ENCODE measurements at regions not wholly inside any gene's neighbourhood (a gene's known extent, or its start where the extent isn't known, plus 50 kb on each side); places are given as distances from the start of the nearest gene placed in this dataset.

GRCh38 chr2:180085144-180085543 is 78.0 kb upstream of the CWC22 start:
- no peak for DNase-seq
- Histone ChIP-seq H3K79me2 (ENCODE audit: insufficient read depth) (no peaks in the 10 kb centered on the region), H3K4me2 (no peak overlapping the region), H3K4me3 (ENCODE audit: low read depth in 2 of 2, low read length in 1 of 2) (no peak overlapping the region), H3K27me3 (ENCODE audit: insufficient read depth) (no peaks in the 10 kb centered on the region), H4K20me1 (ENCODE audit: insufficient read depth) (no peaks in the 10 kb centered on the region), H3F3A (replicated peaks; ENCODE audit: insufficient read depth) (no peaks in the 10 kb centered on the region), H3K36me3 (replicated peaks in 1 of 2; ENCODE audit: control insufficient read depth in 1 of 2, insufficient read depth in 2 of 2, low read length in 1 of 2) (no peaks in the 10 kb centered on the region), H3K4me1 (ENCODE audit: control insufficient read depth in 1 of 2, insufficient read depth in 2 of 2, low read depth in 1 of 2, low read length in 1 of 2) (no peaks in the 10 kb centered on the region; a peak in 1 of 4 replicates), H2AFZ (ENCODE audit: low read depth) (no peak overlapping the region), H3K27ac (ENCODE audit: low read depth in 2 of 2, low read length in 1 of 2) (no peak overlapping the region), H3K9me3 (peaks cover 8% of the 10 kb centered on the region; the same call in 1 of the 2 replicates), H3K9me2 (no peaks in the 10 kb centered on the region), H3K9ac (no peak overlapping the region)
- POLR2A ChIA-PET, result no interaction called here
- TF ChIP-seq NFIC (IDR thresholded peaks at IDR 0.05; ENCODE audit: borderline replicate concordance) (no peak), RAD21 (IDR thresholded peaks at IDR 0.05; ENCODE audit: low read length) (no peak), JUND (IDR thresholded peaks at IDR 0.05) (no peak), SMC3 (IDR thresholded peaks at IDR 0.05; ENCODE audit: low read depth, low read length) (no peak), MAX (IDR thresholded peaks at IDR 0.05; ENCODE audit: low read depth) (no peak)
- CTCF ChIA-PET, result interaction anchor here (0.6 to 2.4 kb wide), 4 partner anchors 8 to 1370 kb away, joined by 3 to 10 read pairs (median 4); no protein-coding TSS in a partner anchor

GRCh38 chr2:180077295-180077906 is 70.3 kb upstream of the CWC22 start:
- 4% methylated on average over 3 of the region's 3 CpGs for WGBS (ENCODE audit: low lambda C conversion rate)
- TF ChIP-seq RAD21 (IDR thresholded peaks at IDR 0.05; ENCODE audit: low read length) (peak; percentile 77), SMC3 (IDR thresholded peaks at IDR 0.05; ENCODE audit: low read depth, low read length) (peak; percentile 58), FOXJ3 (CRISPR knock-in tag; IDR thresholded peaks at IDR 0.05) (no peak), MEF2A (IDR thresholded peaks at IDR 0.05; ENCODE audit: borderline replicate concordance, low read depth) (no peak), TAF1 (IDR thresholded peaks at IDR 0.05; ENCODE audit: borderline replicate concordance, low read depth, low read length) (no peak), CTCF (IDR thresholded peaks at IDR 0.05) (peak; percentile 93), CHD2 (IDR thresholded peaks at IDR 0.05; ENCODE audit: low read length, partially characterized antibody) (no peak), SIN3A (IDR thresholded peaks at IDR 0.05; ENCODE audit: borderline replicate concordance, low read depth, low read length) (no peak)
- Histone ChIP-seq H3K9me3 (peaks cover 8% of the 10 kb centered on the region; the same call in 1 of the 2 replicates), H3K4me2 (no peak overlapping the region), H4K20me1 (ENCODE audit: insufficient read depth) (no peaks in the 10 kb centered on the region), H3K4me3 (ENCODE audit: low read depth in 2 of 2, low read length in 1 of 2) (no peak overlapping the region; a peak in 1 of 4 replicates), H3K79me2 (ENCODE audit: insufficient read depth) (no peaks in the 10 kb centered on the region), H3K4me1 (ENCODE audit: control insufficient read depth in 1 of 2, insufficient read depth in 2 of 2, low read depth in 1 of 2, low read length in 1 of 2) (no peaks in the 10 kb centered on the region), H3K36me3 (replicated peaks in 1 of 2; ENCODE audit: control insufficient read depth in 1 of 2, insufficient read depth in 2 of 2, low read length in 1 of 2) (no peaks in the 10 kb centered on the region), H3K27me3 (ENCODE audit: insufficient read depth) (no peaks in the 10 kb centered on the region), H3F3A (replicated peaks; ENCODE audit: insufficient read depth) (no peaks in the 10 kb centered on the region), H3K27ac (ENCODE audit: low read depth in 2 of 2, low read length in 1 of 2) (no peak overlapping the region), H3K9me2 (no peaks in the 10 kb centered on the region), H3K9ac (no peak overlapping the region), H2AFZ (ENCODE audit: low read depth) (no peak overlapping the region; the same call in 1 of the 2 replicates)
- ChIA-PET POLR2A (no interaction called here), CTCF (interaction anchor here (0.6 to 6.2 kb wide), 22 partner anchors 8 to 1580 kb away, joined by 3 to 52 read pairs (median 4); no protein-coding TSS in a partner anchor)
- peak; percentile 24 for DNase-seq

Data from SK-N-SH (cell line).